ENCODE measurements at regions not wholly inside any gene's neighbourhood (a gene's known extent, or its start where the extent isn't known, plus 50 kb on each side); places are given as distances from the start of the nearest gene placed in this dataset.

DNA sequence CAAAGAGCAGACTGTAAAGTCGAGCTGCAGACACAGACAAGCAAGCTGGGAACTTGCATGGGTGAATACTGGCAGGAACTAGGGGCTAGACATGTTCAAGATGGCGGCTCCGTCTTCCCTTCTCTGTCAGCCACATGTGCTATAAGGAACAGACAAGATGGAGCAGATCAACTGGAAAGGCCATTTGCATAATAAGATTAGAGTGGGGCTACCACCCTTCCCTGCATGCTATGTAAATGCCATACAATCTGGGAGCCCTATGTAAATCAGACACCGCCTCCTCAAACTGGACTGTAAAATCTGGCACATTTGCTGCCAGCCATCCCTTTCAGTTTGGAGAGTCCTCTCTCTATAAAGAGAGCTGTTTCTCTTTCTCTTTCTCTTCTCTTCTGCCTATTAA lies 640.1 kb upstream of the CDH8 start:
- dilution Hi-C loops (cut with MboI; ENCODE audit: extremely low pct_ligation_motif_present, low sequenced_read_pairs): no loop called here
- Histone ChIP-seq H3K9me1 (ENCODE audit: control insufficient read depth, extremely low read depth, insufficient read depth, low read length) (no peaks in the 10 kb centered on the region), H3K4me3 (ENCODE audit: control insufficient read depth in 2 of 3, extremely low read depth in 1 of 3, insufficient read depth in 2 of 3, low read depth in 1 of 3, low read length in 3 of 3) (no peak overlapping the region), H3K27ac (ENCODE audit: control insufficient read depth, insufficient read depth, low read length) (no peak overlapping the region), H3K36me3 (ENCODE audit: control insufficient read depth in 2 of 2, extremely low read depth in 1 of 2, insufficient read depth in 2 of 2, low read length in 2 of 2) (no peaks in the 10 kb centered on the region), H4K20me1 (ENCODE audit: control insufficient read depth, extremely low read depth, insufficient read depth, low read length) (no peaks in the 10 kb centered on the region), H2AFZ (ENCODE audit: control insufficient read depth, low read length) (no peak overlapping the region), H3K4me2 (ENCODE audit: control insufficient read depth, extremely low read depth, insufficient read depth, low read depth, low read length) (no peak overlapping the region), H3K4me1 (ENCODE audit: control insufficient read depth, extremely low read depth, insufficient read depth, low read length) (no peaks in the 10 kb centered on the region), H3K9me3 (ENCODE audit: control insufficient read depth, low read depth, low read length) (no peaks in the 10 kb centered on the region), H3K9ac (ENCODE audit: control insufficient read depth, extremely low read depth, insufficient read depth, low read length) (no peak overlapping the region), H3K79me2 (ENCODE audit: control insufficient read depth, insufficient read depth, low read length) (no peaks in the 10 kb centered on the region), H3K27me3 (ENCODE audit: control insufficient read depth, extremely low read depth, insufficient read depth, low read length) (no peaks in the 10 kb centered on the region)
- FAIRE-seq (no peak), DNase-seq (ENCODE audit: low read depth, low spot score) (no peak)
- TF ChIP-seq, protein P1, sequence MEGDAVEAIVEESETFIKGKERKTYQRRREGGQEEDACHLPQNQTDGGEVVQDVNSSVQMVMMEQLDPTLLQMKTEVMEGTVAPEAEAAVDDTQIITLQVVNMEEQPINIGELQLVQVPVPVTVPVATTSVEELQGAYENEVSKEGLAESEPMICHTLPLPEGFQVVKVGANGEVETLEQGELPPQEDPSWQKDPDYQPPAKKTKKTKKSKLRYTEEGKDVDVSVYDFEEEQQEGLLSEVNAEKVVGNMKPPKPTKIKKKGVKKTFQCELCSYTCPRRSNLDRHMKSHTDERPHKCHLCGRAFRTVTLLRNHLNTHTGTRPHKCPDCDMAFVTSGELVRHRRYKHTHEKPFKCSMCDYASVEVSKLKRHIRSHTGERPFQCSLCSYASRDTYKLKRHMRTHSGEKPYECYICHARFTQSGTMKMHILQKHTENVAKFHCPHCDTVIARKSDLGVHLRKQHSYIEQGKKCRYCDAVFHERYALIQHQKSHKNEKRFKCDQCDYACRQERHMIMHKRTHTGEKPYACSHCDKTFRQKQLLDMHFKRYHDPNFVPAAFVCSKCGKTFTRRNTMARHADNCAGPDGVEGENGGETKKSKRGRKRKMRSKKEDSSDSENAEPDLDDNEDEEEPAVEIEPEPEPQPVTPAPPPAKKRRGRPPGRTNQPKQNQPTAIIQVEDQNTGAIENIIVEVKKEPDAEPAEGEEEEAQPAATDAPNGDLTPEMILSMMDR (optimal IDR thresholded peaks at IDR 0.05 in 1 of 3, IDR thresholded peaks at IDR 0.05 in 1 of 3, conservative IDR thresholded peaks at IDR 0.05 in 1 of 3; ENCODE audit: extremely low read depth in 1 of 3, insufficient read depth in 2 of 3, low read length in 3 of 3): no peak
- TF ChIP-seq EZH2 (IDR thresholded peaks at IDR 0.05; ENCODE audit: low read length): no peak

DNA sequence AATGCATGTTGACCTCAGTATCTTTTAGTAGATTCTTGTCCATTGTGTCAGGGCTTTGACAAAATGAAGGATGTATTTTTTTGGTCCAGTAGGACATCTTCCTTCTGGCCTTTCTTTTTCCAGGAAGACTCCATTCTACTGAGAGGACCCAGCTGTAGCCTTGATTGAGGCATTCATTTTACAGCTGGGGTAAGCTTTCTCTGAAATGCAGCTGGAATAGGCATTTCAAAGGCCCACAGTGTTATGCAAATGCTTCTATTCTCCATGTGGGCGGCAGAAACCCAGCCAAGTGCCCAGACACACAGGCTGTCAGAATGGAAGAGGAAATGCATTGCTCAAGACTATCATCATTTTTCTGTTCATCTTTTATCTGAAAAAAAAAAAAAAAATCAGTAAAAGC lies 629.0 kb upstream of the CDH8 start:
- no peaks in the 10 kb centered on the region for H3K9me3 ChIP-seq (ENCODE audit: control insufficient read depth, low read depth, low read length)
- H3K79me2 ChIP-seq (ENCODE audit: control insufficient read depth, insufficient read depth, low read length): no peaks in the 10 kb centered on the region
- DNase-seq (ENCODE audit: low read depth, low spot score) (no peak), FAIRE-seq (no peak)
- H3K36me3 ChIP-seq (ENCODE audit: control insufficient read depth in 2 of 2, extremely low read depth in 1 of 2, insufficient read depth in 2 of 2, low read length in 2 of 2): no peaks in the 10 kb centered on the region
- H3K27ac ChIP-seq (ENCODE audit: control insufficient read depth, insufficient read depth, low read length): no peak overlapping the region
- TF ChIP-seq, protein P1 (optimal IDR thresholded peaks at IDR 0.05 in 1 of 3, IDR thresholded peaks at IDR 0.05 in 1 of 3, conservative IDR thresholded peaks at IDR 0.05 in 1 of 3; ENCODE audit: extremely low read depth in 1 of 3, insufficient read depth in 2 of 3, low read length in 3 of 3): no peak
- no peak for TF ChIP-seq EZH2 (IDR thresholded peaks at IDR 0.05; ENCODE audit: low read length)
- dilution Hi-C loops (cut with MboI; ENCODE audit: extremely low pct_ligation_motif_present, low sequenced_read_pairs): no loop called here
- no peaks in the 10 kb centered on the region for H3K9me1 ChIP-seq (ENCODE audit: control insufficient read depth, extremely low read depth, insufficient read depth, low read length)
- H3K27me3 ChIP-seq (ENCODE audit: control insufficient read depth, extremely low read depth, insufficient read depth, low read length): no peaks in the 10 kb centered on the region
- no peak overlapping the region for H3K9ac ChIP-seq (ENCODE audit: control insufficient read depth, extremely low read depth, insufficient read depth, low read length)
- H3K4me3 ChIP-seq (ENCODE audit: control insufficient read depth in 2 of 3, extremely low read depth in 1 of 3, insufficient read depth in 2 of 3, low read depth in 1 of 3, low read length in 3 of 3): no peak overlapping the region
- H2AFZ ChIP-seq (ENCODE audit: control insufficient read depth, low read length): no peak overlapping the region
- H3K4me1 ChIP-seq (ENCODE audit: control insufficient read depth, extremely low read depth, insufficient read depth, low read length): no peaks in the 10 kb centered on the region
- no peaks in the 10 kb centered on the region for H4K20me1 ChIP-seq (ENCODE audit: control insufficient read depth, extremely low read depth, insufficient read depth, low read length)
- H3K4me2 ChIP-seq (ENCODE audit: control insufficient read depth, extremely low read depth, insufficient read depth, low read depth, low read length): no peak overlapping the region

Data from keratinocyte (primary cell).